ENCODE measurements at regions not wholly inside any gene's neighbourhood (a gene's known extent, or its start where the extent isn't known, plus 50 kb on each side); places are given as distances from the start of the nearest gene placed in this dataset.

- TF ChIP-seq CTCF (IDR thresholded peaks at IDR 0.05) (no peak), POLR2AphosphoS5 (IDR thresholded peaks at IDR 0.05) (no peak)
Observed at GRCh38 chr5:67417839-67418238, 221.2 kb upstream of the CD180 start.

Data from stomach (tissue), 4 donors.